HG03060 (cell line): ENCODE measurements at regions not wholly inside any gene's neighbourhood (a gene's known extent, or its start where the extent isn't known, plus 50 kb on each side); places are given as distances from the start of the nearest gene placed in this dataset.
"Not testable (repeated sequence)": the region's sequence is repeated elsewhere in the genome, so short reads cannot be mapped to it uniquely, and the experiment has no call there.

Experiments used
- ATAC-seq: cut with Tn5 transposase; IDR thresholded peaks from one replicate; pipeline ENCODE4 v1.9.1; 2021; ENCODE audit warnings: low read depth, moderate number of reproducible peaks; ENCODE audit not compliant: unreplicated experiment

DNA sequence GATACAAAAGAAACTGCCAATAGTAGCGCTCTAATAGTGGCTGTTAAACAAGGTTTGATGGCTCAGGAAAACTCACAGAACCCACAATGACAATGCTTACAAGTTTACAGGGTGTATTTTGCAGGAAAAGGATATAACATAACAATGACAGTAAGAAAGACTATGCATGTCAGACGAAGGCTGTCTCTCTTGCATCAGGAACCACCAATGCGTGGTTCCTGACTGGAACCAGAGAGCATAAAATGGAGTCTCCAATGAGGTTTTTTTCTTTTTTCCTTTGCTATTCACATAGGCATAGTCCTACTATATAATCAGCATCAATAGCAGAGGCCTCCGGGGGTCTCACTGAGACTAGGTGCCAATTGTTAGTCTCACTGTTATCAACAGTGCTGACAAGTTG is 120.4 kb upstream of the STEAP1 start:
- no peak for ATAC-seq

DNA sequence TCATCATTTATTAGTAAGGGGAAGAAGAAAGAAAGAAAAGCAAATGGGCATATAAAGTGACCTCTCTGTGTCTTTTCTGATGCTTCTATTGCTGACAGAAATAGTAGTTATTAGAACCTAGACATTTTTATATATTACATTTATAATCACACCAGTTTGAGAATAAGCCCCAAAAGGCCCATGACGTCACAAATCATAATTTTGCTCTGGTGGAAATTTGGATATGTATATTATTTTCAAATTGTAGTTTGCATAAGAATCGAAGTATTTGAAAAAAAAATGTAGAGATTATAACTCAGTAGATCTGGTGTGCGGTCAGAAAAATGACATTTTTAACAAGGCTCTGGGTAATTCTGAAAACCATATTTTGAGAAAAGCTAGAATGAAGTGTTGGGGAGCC is 101.2 kb upstream of the STEAP1 start:
- no peak for ATAC-seq

GRCh38 chr7:90061077-90061476 is 93.2 kb upstream of the STEAP1 start:
- no peak for ATAC-seq

DNA sequence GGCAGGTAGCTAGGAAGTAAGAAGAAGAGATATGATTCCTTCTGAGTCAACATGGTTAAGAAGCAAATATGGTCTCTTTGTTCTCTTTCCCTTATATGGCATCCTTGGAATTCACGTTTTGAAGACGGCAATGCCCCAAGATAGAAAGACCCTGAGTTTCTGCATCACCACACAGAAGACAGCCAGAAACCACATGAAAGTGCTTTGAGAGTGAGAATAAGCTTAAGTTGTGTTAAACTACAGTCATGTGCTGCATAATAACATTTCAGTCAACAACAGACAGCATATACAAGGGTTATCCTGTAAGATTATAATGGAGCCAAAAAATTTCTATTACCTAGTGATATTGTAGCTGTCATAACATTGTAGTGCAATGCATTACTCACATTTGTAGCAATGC is 89.9 kb upstream of the STEAP1 start:
- ATAC-seq = no peak

GRCh38 chr7:90067171-90067570 is 87.1 kb upstream of the STEAP1 start:
- no peak for ATAC-seq

DNA sequence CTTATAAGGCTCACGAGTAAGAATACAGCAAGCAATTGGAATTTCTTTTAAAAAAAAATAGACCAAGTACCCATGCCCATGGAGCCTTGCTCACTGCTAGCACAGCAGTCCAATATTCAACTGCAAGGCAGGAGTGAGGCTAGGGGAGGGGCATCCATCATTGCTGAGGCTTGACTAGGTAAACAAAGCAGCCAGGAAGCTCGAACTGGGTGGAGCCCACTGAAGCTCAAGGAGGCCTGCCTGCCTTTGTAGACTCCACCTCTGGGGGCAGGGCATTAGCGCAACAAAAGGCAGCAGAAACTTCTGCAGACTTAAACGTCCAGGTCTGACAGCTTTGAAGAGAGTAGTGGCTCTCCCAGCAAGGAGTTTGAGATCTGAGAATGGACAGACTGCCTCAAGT is 84.0 kb upstream of the STEAP1 start:
- ATAC-seq = not testable (repeated sequence)

- no peak for ATAC-seq
Observed at GRCh38 chr7:90078921-90079320, 75.3 kb upstream of the STEAP1 start.

DNA sequence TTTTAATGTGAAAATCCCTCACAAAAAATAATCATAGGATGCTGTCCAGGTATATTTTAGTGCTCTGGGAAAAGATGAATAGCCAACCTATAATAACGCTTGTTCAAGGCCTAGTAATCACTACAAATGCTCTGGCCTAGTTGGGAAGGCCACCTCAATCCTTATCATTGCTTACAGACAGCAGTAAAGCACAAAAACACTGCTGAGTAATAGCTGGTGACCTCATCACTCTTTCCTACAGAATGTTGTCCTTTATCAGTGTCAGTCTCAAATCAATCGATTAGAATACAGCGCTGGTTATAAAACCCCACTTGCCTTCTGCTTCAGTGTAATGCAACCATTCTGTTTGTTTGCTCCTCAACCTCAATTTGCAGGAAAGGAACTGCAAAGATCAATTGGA is 72.6 kb upstream of the STEAP1 start:
- ATAC-seq = no peak

DNA sequence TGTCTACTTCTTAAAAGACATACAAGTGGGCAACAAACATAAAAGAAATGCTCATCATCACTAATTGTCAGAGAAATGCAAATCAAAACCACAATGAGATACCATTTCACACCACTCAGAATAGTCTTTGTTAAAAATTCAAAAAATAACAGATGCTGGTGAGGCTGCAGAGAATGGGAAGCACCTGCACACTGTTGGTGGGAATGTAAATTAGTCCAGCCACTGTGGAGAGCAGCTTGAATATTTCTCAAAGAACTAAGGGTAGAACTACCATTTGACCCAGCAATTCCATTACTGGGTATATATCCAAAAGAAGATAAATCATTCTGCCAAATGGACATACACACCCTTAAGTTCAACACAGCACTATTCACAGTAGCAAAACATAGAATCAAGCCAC is 61.8 kb upstream of the STEAP1 start:
- ATAC-seq = no peak

- ATAC-seq = no peak
Observed at GRCh38 chr7:90094030-90094429, 60.2 kb upstream of the STEAP1 start.
